CD14-positive monocyte (primary cell): ENCODE measurements at regions not wholly inside any gene's neighbourhood (a gene's known extent, or its start where the extent isn't known, plus 50 kb on each side); places are given as distances from the start of the nearest gene placed in this dataset.

ENCODE experiments used
- DNase-seq, 3 donors: peaks; one replicate each; pipeline ENCODE4 v3.0.0-alpha.2; 2011 to 2022
- H2AFZ ChIP-seq: 2 replicates; pipeline ENCODE4 v1.6.0; 2012; ENCODE audit warnings: mild to moderate bottlenecking, low read depth, low read length, inconsistent platforms; ENCODE audit not compliant: insufficient read depth, poor library complexity, severe bottlenecking
- H3K27ac ChIP-seq, 2 donors: 1 replicate in 1 of 2; 2 replicates in 1 of 2; pipeline ENCODE4 v1.5.1; 2012 to 2013; ENCODE audit warnings: low read length in 2 of 2, control low read depth in 1 of 2, inconsistent platforms in 1 of 2, low read depth in 1 of 2, mild to moderate bottlenecking in 1 of 2
- H3K27me3 ChIP-seq, 2 donors: one replicate each; pipeline versions ENCODE4 v1.6.0 to v1.6.1; 2011 to 2013; ENCODE audit warnings: low read length in 2 of 2; ENCODE audit not compliant: control insufficient read depth in 2 of 2, insufficient read depth in 2 of 2
- H3K36me3 ChIP-seq, 2 donors: replicated peaks in 1 of 2; 1 replicate in 1 of 2; 2 replicates in 1 of 2; pipeline versions ENCODE4 v1.5.1 to v1.6.1; 2012 to 2013; ENCODE audit warnings: low read length in 2 of 2, control low read depth in 1 of 2, inconsistent platforms in 1 of 2, mild to moderate bottlenecking in 1 of 2; ENCODE audit not compliant: insufficient read depth in 2 of 2, control insufficient read depth in 1 of 2
- H3K4me1 ChIP-seq, 2 donors: 1 replicate in 1 of 2; 2 replicates in 1 of 2; pipeline versions ENCODE4 v1.5.1 to v1.6.1; 2012 to 2013; ENCODE audit warnings: low read length in 2 of 2, control low read depth in 1 of 2, inconsistent platforms in 1 of 2, mild to moderate bottlenecking in 1 of 2, moderate library complexity in 1 of 2; ENCODE audit not compliant: insufficient read depth in 2 of 2, control insufficient read depth in 1 of 2
- H3K4me2 ChIP-seq: replicated peaks from 2 replicates; pipeline ENCODE3; 2012; ENCODE audit warnings: low read length, moderate library complexity, mild to moderate bottlenecking; ENCODE audit not compliant: poor library complexity, severe bottlenecking; ENCODE audit errors: extremely low read depth
- H3K4me3 ChIP-seq, 3 experiments: fragments of 200-600 bp in 1 of 3; sonication (generic) in 1 of 3; replicated peaks in 1 of 3; 1 replicate in 2 of 3; 2 replicates in 1 of 3; pipeline ENCODE4 v1.5.1; 2011 to 2013; ENCODE audit warnings: low read length in 3 of 3, mild to moderate bottlenecking in 3 of 3, control low read depth in 2 of 3, low read depth in 2 of 3, inconsistent platforms in 1 of 3, moderate library complexity in 1 of 3
- H3K79me2 ChIP-seq: 2 replicates; pipeline ENCODE4 v1.6.0; 2012; ENCODE audit warnings: mild to moderate bottlenecking, control low read depth, inconsistent platforms, low read length, moderate library complexity; ENCODE audit not compliant: insufficient read depth
- H3K9ac ChIP-seq: 2 replicates; pipeline ENCODE4 v1.6.0; 2017; ENCODE audit warnings: low read length, mild to moderate bottlenecking; ENCODE audit not compliant: insufficient read depth, poor library complexity, severe bottlenecking
- H3K9me3 ChIP-seq, 2 donors: replicated peaks in 1 of 2; 1 replicate in 1 of 2; 2 replicates in 1 of 2; pipeline versions ENCODE4 v1.5.1 to v1.6.1; 2012 to 2013; ENCODE audit warnings: low read length in 2 of 2, control low read depth in 1 of 2; ENCODE audit not compliant: control insufficient read depth in 1 of 2, insufficient read depth in 1 of 2
- H4K20me1 ChIP-seq: 2 replicates; pipeline ENCODE4 v1.6.0; 2012; ENCODE audit warnings: mild to moderate bottlenecking, low read length, control low read depth, moderate library complexity; ENCODE audit not compliant: insufficient read depth
- H3K27ac Mint-ChIP-seq, 7 donors: one replicate each; pipeline ENCODE4 v1.8.0; 2020; ENCODE audit warnings: mild to moderate bottlenecking in 7 of 7, mixed read lengths in 7 of 7, moderate library complexity in 6 of 7, inconsistent platforms in 2 of 7
- H3K27me3 Mint-ChIP-seq, 3 donors: one replicate each; pipeline ENCODE4 v1.8.0; 2021 to 2022; ENCODE audit warnings: low read depth in 3 of 3, mild to moderate bottlenecking in 3 of 3, mixed read lengths in 3 of 3, moderate library complexity in 3 of 3, inconsistent platforms in 1 of 3
- H3K36me3 Mint-ChIP-seq, 2 donors: one replicate each; pipeline ENCODE4 v1.8.0; 2020; ENCODE audit warnings: mixed read lengths in 2 of 2, inconsistent platforms in 1 of 2, mild to moderate bottlenecking in 1 of 2
- H3K4me1 Mint-ChIP-seq: one replicate; pipeline ENCODE4 v1.8.0; 2020; ENCODE audit warnings: mild to moderate bottlenecking, mixed read lengths
- H3K4me3 Mint-ChIP-seq, 2 donors: one replicate each; pipeline ENCODE4 v1.8.0; 2020; ENCODE audit warnings: mild to moderate bottlenecking in 2 of 2, mixed read lengths in 2 of 2, moderate library complexity in 1 of 2
- H3K9me3 Mint-ChIP-seq, 7 donors: one replicate each; pipeline ENCODE4 v1.8.0; 2020 to 2022; ENCODE audit warnings: mixed read lengths in 7 of 7, mild to moderate bottlenecking in 6 of 7, moderate library complexity in 6 of 7, inconsistent platforms in 2 of 7
- WGBS: methylation state at CpG from one replicate; pipeline ENCODE4 v1.1.5; 2013; ENCODE audit warnings: missing lambda C conversion rate; ENCODE audit not compliant: insufficient coverage; 5-methylcytosine and 5-hydroxymethylcytosine counted together
- intact Hi-C, 2 donors: fragments of 100-400 bp; cut with micrococcal nuclease; formaldehyde crosslinking; loops; one replicate each; pipeline versions ENCODE4 v1.15.0 to v1.15.1; 2023
- TF ChIP-seq, protein P1 (sequence below): fragments of 200-600 bp; IDR thresholded peaks from one replicate; pipeline ENCODE4 v1.8.0; 2022; ENCODE audit warnings: antibody characterized with exemption, mild to moderate bottlenecking

DNA sequence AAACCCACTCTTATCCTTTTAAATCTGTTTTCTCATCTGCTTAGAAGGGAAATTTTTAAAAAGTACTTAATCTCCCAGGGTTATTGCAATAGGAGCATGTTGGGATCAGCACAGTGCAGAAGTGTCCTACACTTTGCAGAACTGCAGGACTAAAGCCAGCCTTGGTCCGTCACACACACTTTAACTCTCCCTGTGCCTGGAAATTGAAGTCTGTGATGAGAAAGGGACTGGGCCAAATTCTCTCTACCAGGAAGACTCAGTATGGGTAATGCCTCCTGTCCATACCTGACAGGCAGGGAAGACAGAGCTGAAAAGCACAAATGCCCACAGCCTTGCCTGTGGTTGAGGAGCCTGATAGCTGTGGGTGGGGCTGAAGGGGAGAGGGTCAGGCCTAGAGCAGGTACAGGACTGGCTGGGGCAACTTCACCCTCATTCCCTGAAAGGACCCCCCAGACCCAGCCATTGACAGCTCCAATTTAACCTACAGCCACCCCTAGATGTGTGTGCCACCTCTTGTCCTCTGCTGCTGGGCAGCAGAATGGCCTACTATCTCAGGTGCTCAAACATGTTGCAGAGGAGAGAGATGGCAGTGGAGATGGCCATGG lies 377.2 kb upstream of the KLHL29 start:
- Mint-ChIP-seq H3K27me3 (peaks cover 0 to 3% (median 0%) of the 10 kb centered on the region in 3 donors), H3K9me3 (peaks cover 0 to 7% (median 2%) of the 10 kb centered on the region in 7 donors), H3K27ac (no peak overlapping the region), H3K4me3 (no peak overlapping the region), H3K4me1 (no peaks in the 10 kb centered on the region), H3K36me3 (no peaks in the 10 kb centered on the region)
- no peak overlapping the region for H3K27ac ChIP-seq
- H3K27me3 ChIP-seq: no peaks in the 10 kb centered on the region
- H3K9me3 ChIP-seq: peaks cover 0 to 7% of the 10 kb centered on the region in 2 donors
- no peak for DNase-seq
- H3K4me3 ChIP-seq: no peak overlapping the region
- no peak overlapping the region for H2AFZ ChIP-seq
- no peak overlapping the region for H3K9ac ChIP-seq
- H3K79me2 ChIP-seq: no peaks in the 10 kb centered on the region
- H3K36me3 ChIP-seq: no peaks in the 10 kb centered on the region
- H4K20me1 ChIP-seq: no peaks in the 10 kb centered on the region
- no peak overlapping the region for H3K4me2 ChIP-seq
- no peaks in the 10 kb centered on the region for H3K4me1 ChIP-seq
- no CpG with 5 or more reads among the region's 1 CpG for WGBS
- TF ChIP-seq, protein P1, sequence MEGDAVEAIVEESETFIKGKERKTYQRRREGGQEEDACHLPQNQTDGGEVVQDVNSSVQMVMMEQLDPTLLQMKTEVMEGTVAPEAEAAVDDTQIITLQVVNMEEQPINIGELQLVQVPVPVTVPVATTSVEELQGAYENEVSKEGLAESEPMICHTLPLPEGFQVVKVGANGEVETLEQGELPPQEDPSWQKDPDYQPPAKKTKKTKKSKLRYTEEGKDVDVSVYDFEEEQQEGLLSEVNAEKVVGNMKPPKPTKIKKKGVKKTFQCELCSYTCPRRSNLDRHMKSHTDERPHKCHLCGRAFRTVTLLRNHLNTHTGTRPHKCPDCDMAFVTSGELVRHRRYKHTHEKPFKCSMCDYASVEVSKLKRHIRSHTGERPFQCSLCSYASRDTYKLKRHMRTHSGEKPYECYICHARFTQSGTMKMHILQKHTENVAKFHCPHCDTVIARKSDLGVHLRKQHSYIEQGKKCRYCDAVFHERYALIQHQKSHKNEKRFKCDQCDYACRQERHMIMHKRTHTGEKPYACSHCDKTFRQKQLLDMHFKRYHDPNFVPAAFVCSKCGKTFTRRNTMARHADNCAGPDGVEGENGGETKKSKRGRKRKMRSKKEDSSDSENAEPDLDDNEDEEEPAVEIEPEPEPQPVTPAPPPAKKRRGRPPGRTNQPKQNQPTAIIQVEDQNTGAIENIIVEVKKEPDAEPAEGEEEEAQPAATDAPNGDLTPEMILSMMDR: no peak
- intact Hi-C loops: no loop called here

DNA sequence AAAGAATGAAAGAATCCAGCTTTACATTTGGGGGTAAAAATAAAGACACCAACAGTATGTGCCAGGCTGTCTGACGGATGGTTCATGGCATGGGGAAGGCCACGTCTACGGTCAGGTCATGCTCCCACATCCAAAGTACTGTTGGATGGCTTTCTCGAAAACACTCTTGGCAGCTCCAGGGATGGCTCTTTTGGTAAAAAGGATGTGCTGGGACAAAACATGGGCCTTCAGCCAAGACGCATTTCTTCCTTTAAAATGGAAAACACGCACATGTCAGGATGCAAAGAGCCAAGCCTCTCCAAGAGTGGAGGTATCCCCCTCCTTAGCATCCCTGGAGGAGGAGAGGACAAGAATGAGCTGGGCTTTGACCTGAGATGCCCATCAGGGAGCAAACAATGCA lies 376.5 kb upstream of the KLHL29 start:
- Histone ChIP-seq H3K9ac (no peak overlapping the region), H3K79me2 (no peaks in the 10 kb centered on the region), H3K36me3 (no peaks in the 10 kb centered on the region), H4K20me1 (no peaks in the 10 kb centered on the region), H3K4me1 (no peaks in the 10 kb centered on the region), H3K27me3 (no peaks in the 10 kb centered on the region), H3K4me2 (no peak overlapping the region), H3K27ac (no peak overlapping the region), H3K9me3 (peaks cover 0 to 7% of the 10 kb centered on the region in 2 donors), H2AFZ (no peak overlapping the region), H3K4me3 (no peak overlapping the region)
- H3K27ac Mint-ChIP-seq: no peak overlapping the region
- 100% methylated on average over 3 of the region's 6 CpGs for WGBS
- no peak for DNase-seq
- H3K27me3 Mint-ChIP-seq: peaks cover 0 to 6% (median 0%) of the 10 kb centered on the region in 3 donors
- TF ChIP-seq, protein P1: no peak
- intact Hi-C loops: no loop called here
- H3K4me1 Mint-ChIP-seq: no peaks in the 10 kb centered on the region
- no peak overlapping the region for H3K4me3 Mint-ChIP-seq
- H3K9me3 Mint-ChIP-seq: peaks cover 0 to 7% (median 2%) of the 10 kb centered on the region in 7 donors
- H3K36me3 Mint-ChIP-seq: no peaks in the 10 kb centered on the region
